A549 (cell line): ENCODE measurements at regions not wholly inside any gene's neighbourhood (a gene's known extent, or its start where the extent isn't known, plus 50 kb on each side); places are given as distances from the start of the nearest gene placed in this dataset.

Experiments used
- ATAC-seq, 2 experiments: fragments of 200-7000 bp in 1 of 2; fragments of >200 bp in 1 of 2; cut with Nextera tagmentation in 1 of 2; cut with Tn5 transposase in 1 of 2; 3 replicates each; pipeline versions ENCODE4 v1.8.0 to v1.9.1; 2018 to 2020; ENCODE audit warnings: mild to moderate bottlenecking in 1 of 2, moderate library complexity in 1 of 2
- CTCF ChIA-PET: fragments of 300-600 bp; sonication (Branson Sonifier 250); formaldehyde crosslinking; extraction: SDS; loops from one replicate; lab custom pipeline; 2021; ENCODE audit warnings: antibody characterized with exemption, inconsistent platforms; lab: Yijun Ruan, JAX
- POLR2A ChIA-PET: fragments of 350-600 bp; formaldehyde crosslinking; extraction: SDS; loops from one replicate; lab custom pipeline; 2021; ENCODE audit warnings: antibody characterized with exemption, inconsistent platforms; lab: Yijun Ruan, JAX
- DNase-seq, 2 experiments: peaks; one replicate each; pipeline versions ENCODE4 v3.0.0 to v3.0.0-alpha.2; 2011 to 2016; ENCODE audit warnings: low read depth in 1 of 2, low spot score in 1 of 2
- FAIRE-seq: peaks from 2 replicates; lab custom pipeline; 2011; peaks lifted over from hg19 to GRCh38; lab: Jason Lieb, UNC
- H3K27ac ChIP-seq, 2 experiments: fragments of >200 bp; sonication (Bioruptor Twin); formaldehyde crosslinking; 3 replicates each; pipeline ENCODE4 v1.5.1; 2016 to 2017
- H3K4me1 ChIP-seq: fragments of >200 bp; sonication (Bioruptor Twin); formaldehyde crosslinking; 3 replicates; pipeline ENCODE4 v1.6.1; 2016
- H3K4me2 ChIP-seq: fragments of >200 bp; sonication (Bioruptor Twin); formaldehyde crosslinking; 3 replicates; pipeline ENCODE4 v1.6.1; 2016
- H3K4me3 ChIP-seq: fragments of >200 bp; sonication (Bioruptor Twin); formaldehyde crosslinking; 3 replicates; pipeline ENCODE4 v1.5.1; 2016
- H3K9me3 ChIP-seq: fragments of >200 bp; sonication (Bioruptor Twin); formaldehyde crosslinking; 3 replicates; pipeline ENCODE4 v1.6.1; 2016
- CBX2 ChIP-seq: fragments of 200-600 bp; sonication (generic); IDR thresholded peaks from 2 replicates; pipeline ENCODE4 v1.6.1; 2016; ENCODE audit warnings: low read depth, mild to moderate bottlenecking, borderline replicate concordance
- CBX8 ChIP-seq: fragments of 200-600 bp; sonication (generic); IDR thresholded peaks from 2 replicates; pipeline ENCODE4 v1.6.1; 2016
- EHF ChIP-seq: fragments of 250-450 bp; sonication (Bioruptor Pico); IDR thresholded peaks from 2 replicates; pipeline ENCODE4 v1.5.0; 2020; ENCODE audit warnings: mild to moderate bottlenecking
- EP300 ChIP-seq, 2 experiments: fragments of >200 bp; sonication (Bioruptor Twin); formaldehyde crosslinking; IDR thresholded peaks; 2 replicates in 1 of 2; 3 replicates in 1 of 2; pipeline ENCODE4 v1.6.1; 2016 to 2017
- ESRRA ChIP-seq: fragments of 150-350 bp; IDR thresholded peaks from 2 replicates; pipeline ENCODE4 v1.6.1; 2014; ENCODE audit warnings: mild to moderate bottlenecking, low read length, borderline replicate concordance
- HEYL ChIP-seq: fragments of 250-450 bp; sonication (Bioruptor Pico); IDR thresholded peaks from 2 replicates; pipeline ENCODE4 v1.8.0; 2021; ENCODE audit warnings: mild to moderate bottlenecking, moderate library complexity
- HOXB13 ChIP-seq: fragments of 250-450 bp; sonication (Bioruptor Pico); IDR thresholded peaks from 2 replicates; pipeline ENCODE4 v1.5.0; 2020; ENCODE audit warnings: low read depth, mild to moderate bottlenecking, moderate library complexity
- HOXB5 ChIP-seq: fragments of 250-450 bp; sonication (Bioruptor Pico); IDR thresholded peaks from 2 replicates; pipeline ENCODE4 v1.5.0; 2020; ENCODE audit warnings: mild to moderate bottlenecking, moderate library complexity
- JUNB ChIP-seq: fragments of >200 bp; sonication (Bioruptor Twin); formaldehyde crosslinking; IDR thresholded peaks from 2 replicates; pipeline ENCODE4 v1.6.1; 2016
- KDM1A ChIP-seq: fragments of 200-600 bp; sonication (generic); IDR thresholded peaks from 2 replicates; pipeline ENCODE4 v1.6.1; 2016; ENCODE audit warnings: low read depth, mild to moderate bottlenecking
- KDM5A ChIP-seq: fragments of 200-600 bp; sonication (generic); IDR thresholded peaks from 2 replicates; pipeline ENCODE4 v1.6.1; 2016; ENCODE audit warnings: antibody characterized with exemption, mild to moderate bottlenecking
- NFE2L2 ChIP-seq: fragments of 150-350 bp; conservative IDR thresholded peaks from 2 replicates; pipeline ENCODE4 v1.6.1; 2014; ENCODE audit warnings: low read length
- NPAS2 ChIP-seq: fragments of 250-450 bp; sonication (Bioruptor Pico); IDR thresholded peaks from 2 replicates; pipeline ENCODE4 v1.8.0; 2022; ENCODE audit warnings: mild to moderate bottlenecking, moderate library complexity, borderline replicate concordance
- PHF8 ChIP-seq: fragments of 200-600 bp; sonication (generic); IDR thresholded peaks from 2 replicates; pipeline ENCODE4 v1.6.1; 2016; ENCODE audit warnings: low read depth, mild to moderate bottlenecking, antibody characterized with exemption, moderate library complexity, borderline replicate concordance
- POLR2AphosphoS2 ChIP-seq: conservative IDR thresholded peaks from 2 replicates; pipeline ENCODE4 v1.6.1; 2012; ENCODE audit warnings: low read length, improper control_type of control experiment, inconsistent platforms
- RAD21 ChIP-seq, 2 experiments: fragments of >200 bp in 1 of 2; sonication (Bioruptor Twin) in 1 of 2; formaldehyde crosslinking in 1 of 2; IDR thresholded peaks in 1 of 2; conservative IDR thresholded peaks in 1 of 2; 2 replicates in 1 of 2; 3 replicates in 1 of 2; pipeline ENCODE4 v1.6.1; 2012 to 2018; ENCODE audit warnings: inconsistent platforms in 1 of 2
- RARB ChIP-seq: fragments of 250-450 bp; sonication (Bioruptor Pico); IDR thresholded peaks from 2 replicates; pipeline ENCODE4 v1.8.0; 2021; ENCODE audit warnings: mild to moderate bottlenecking, moderate library complexity
- RCOR1 ChIP-seq: fragments of 150-350 bp; IDR thresholded peaks from 2 replicates; pipeline ENCODE4 v1.6.1; 2014; ENCODE audit warnings: antibody characterized with exemption, low read length, low read depth
- RFX5 ChIP-seq: fragments of 450-650 bp; IDR thresholded peaks from 2 replicates; pipeline ENCODE4 v1.7.1; 2014; ENCODE audit warnings: antibody characterized with exemption, mild to moderate bottlenecking, moderate library complexity
- RNF2 ChIP-seq: fragments of 200-600 bp; sonication (generic); IDR thresholded peaks from 2 replicates; pipeline ENCODE4 v1.6.1; 2016; ENCODE audit warnings: low read depth, mild to moderate bottlenecking, antibody characterized with exemption, moderate library complexity, borderline replicate concordance
- SMC3 ChIP-seq: fragments of >200 bp; sonication (Bioruptor Twin); formaldehyde crosslinking; IDR thresholded peaks from 3 replicates; pipeline ENCODE4 v1.6.1; 2018; ENCODE audit warnings: inconsistent platforms
- TFCP2L1 ChIP-seq: fragments of 250-450 bp; sonication (Bioruptor Pico); IDR thresholded peaks from 2 replicates; pipeline ENCODE4 v1.5.0; 2021; ENCODE audit warnings: mild to moderate bottlenecking
- TP53 ChIP-seq: fragments of 250-450 bp; sonication (Bioruptor Pico); IDR thresholded peaks from 2 replicates; pipeline ENCODE4 v1.5.0; 2021; ENCODE audit warnings: mild to moderate bottlenecking, moderate library complexity
- ZC3H11A ChIP-seq: fragments of 450-650 bp; IDR thresholded peaks from 2 replicates; pipeline ENCODE4 v1.6.1; 2014; ENCODE audit warnings: antibody characterized with exemption, mild to moderate bottlenecking
- ZFP36 ChIP-seq: fragments of 450-650 bp; IDR thresholded peaks from 2 replicates; pipeline ENCODE4 v1.6.1; 2014; ENCODE audit warnings: borderline replicate concordance; ENCODE audit not compliant: partially characterized antibody
- WGBS: methylation state at CpG from one replicate; pipeline ENCODE4 v1.1.6; 2017; ENCODE audit errors: missing lambda C conversion rate; 5-methylcytosine and 5-hydroxymethylcytosine counted together
- TF ChIP-seq, protein P1 (sequence below): fragments of 250-450 bp; sonication (Bioruptor Pico); IDR thresholded peaks from 2 replicates; pipeline ENCODE4 v1.5.0; 2020; ENCODE audit warnings: low read depth, mild to moderate bottlenecking, moderate library complexity
- TF ChIP-seq, protein P2 (sequence below): IDR thresholded peaks from 2 replicates; pipeline ENCODE4 v1.6.1; 2012; ENCODE audit warnings: low read depth, borderline replicate concordance
- TF ChIP-seq, protein P3 (sequence below): fragments of >200 bp; sonication (Bioruptor Twin); formaldehyde crosslinking; IDR thresholded peaks from 3 replicates; pipeline ENCODE4 v1.6.1; 2016

DNA sequence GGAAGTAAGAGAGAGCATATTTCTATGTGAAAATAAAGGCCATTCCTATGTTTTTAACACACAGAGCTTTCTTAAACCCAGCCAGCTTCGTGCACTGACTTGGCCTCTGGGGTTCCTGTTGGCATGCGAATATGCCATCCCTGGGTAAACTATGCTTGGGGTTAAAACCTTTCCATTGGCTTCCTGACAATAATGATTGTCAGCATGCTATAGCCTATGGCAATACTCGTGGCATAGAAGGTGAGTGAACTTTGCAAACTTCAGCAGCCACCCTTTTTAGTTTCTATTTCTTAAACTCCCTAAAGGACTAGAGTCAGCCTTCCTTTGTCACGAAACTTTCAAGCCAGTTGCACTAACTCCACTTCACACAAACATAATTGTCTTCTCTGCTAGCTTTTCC, 148.4 kb upstream of the RGS6 start:
- POLR2A ChIA-PET, result no interaction called here
- WGBS, result 8% methylated on average over 4 of the region's 4 CpGs

DNA sequence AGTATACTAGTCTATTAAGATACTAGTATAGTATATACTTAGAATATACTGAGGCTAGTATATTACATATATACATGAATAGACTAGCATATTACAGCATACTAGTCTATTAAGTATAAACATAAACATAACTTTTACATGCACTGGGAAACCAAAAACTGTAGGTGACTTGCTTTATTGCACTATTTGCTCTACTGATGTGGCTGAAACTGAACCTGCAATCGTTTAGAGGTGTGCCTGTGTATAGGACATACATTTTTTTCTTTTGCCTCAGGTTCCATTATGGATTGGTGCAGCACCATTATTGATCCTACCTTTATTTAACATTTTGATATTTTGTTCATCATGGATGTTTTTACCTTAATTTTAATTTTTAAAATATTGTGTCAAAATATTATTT, 143.2 kb upstream of the RGS6 start:
- no peaks in the 10 kb centered on the region for H3K9me3 ChIP-seq
- H3K4me3 ChIP-seq, result no peak overlapping the region
- WGBS, result 0% methylated on average over 1 of the region's 1 CpG
- CTCF ChIA-PET, result interaction anchor here (1.2 to 1.3 kb wide), 2 partner anchors 36 to 651 kb away, joined by 4 to 5 read pairs; no protein-coding TSS in a partner anchor
- no peaks in the 10 kb centered on the region for H3K4me1 ChIP-seq
- no peak overlapping the region for H3K27ac ChIP-seq
- TF ChIP-seq HEYL, result no peak
- TF ChIP-seq NPAS2, result no peak
- TF ChIP-seq SMC3, result no peak
- TF ChIP-seq, protein P1, sequence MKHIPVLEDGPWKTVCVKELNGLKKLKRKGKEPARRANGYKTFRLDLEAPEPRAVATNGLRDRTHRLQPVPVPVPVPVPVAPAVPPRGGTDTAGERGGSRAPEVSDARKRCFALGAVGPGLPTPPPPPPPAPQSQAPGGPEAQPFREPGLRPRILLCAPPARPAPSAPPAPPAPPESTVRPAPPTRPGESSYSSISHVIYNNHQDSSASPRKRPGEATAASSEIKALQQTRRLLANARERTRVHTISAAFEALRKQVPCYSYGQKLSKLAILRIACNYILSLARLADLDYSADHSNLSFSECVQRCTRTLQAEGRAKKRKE (CRISPR knock-in tag), result no peak
- TF ChIP-seq EHF (CRISPR knock-in tag), result no peak
- no peak for TF ChIP-seq TP53 (CRISPR knock-in tag)
- TF ChIP-seq TFCP2L1, result no peak
- no peak for TF ChIP-seq KDM5A
- TF ChIP-seq ZC3H11A, result no peak
- no peak for TF ChIP-seq ESRRA
- TF ChIP-seq KDM1A, result no peak
- no peak for TF ChIP-seq CBX2
- TF ChIP-seq JUNB, result no peak
- FAIRE-seq (no peak), ATAC-seq (no peak), DNase-seq (no peak)
- POLR2A ChIA-PET, result no interaction called here
- H3K4me2 ChIP-seq, result no peak overlapping the region

More for the DNA sequence above, 148.4 kb upstream of the RGS6 start:
- no peak for DNase-seq
- Histone ChIP-seq H3K4me3 (no peak overlapping the region), H3K27ac (no peak overlapping the region)
- FAIRE-seq, result no peak
- TF ChIP-seq HOXB13 (CRISPR knock-in tag) (no peak), EHF (CRISPR knock-in tag) (no peak), RCOR1 (no peak), NPAS2 (no peak), NFE2L2 (no peak), HOXB5 (CRISPR knock-in tag) (no peak)
- TF ChIP-seq, all 56 proteins: peak for 0
- Histone ChIP-seq H3K4me2 (no peak overlapping the region), H3K9me3 (no peaks in the 10 kb centered on the region), H3K4me1 (no peaks in the 10 kb centered on the region)
- ATAC-seq, result no peak
- CTCF ChIA-PET, result interaction anchor here (2.8 kb wide), 1 partner anchor 31 kb away, joined by 8 read pairs; no protein-coding TSS in a partner anchor

DNA sequence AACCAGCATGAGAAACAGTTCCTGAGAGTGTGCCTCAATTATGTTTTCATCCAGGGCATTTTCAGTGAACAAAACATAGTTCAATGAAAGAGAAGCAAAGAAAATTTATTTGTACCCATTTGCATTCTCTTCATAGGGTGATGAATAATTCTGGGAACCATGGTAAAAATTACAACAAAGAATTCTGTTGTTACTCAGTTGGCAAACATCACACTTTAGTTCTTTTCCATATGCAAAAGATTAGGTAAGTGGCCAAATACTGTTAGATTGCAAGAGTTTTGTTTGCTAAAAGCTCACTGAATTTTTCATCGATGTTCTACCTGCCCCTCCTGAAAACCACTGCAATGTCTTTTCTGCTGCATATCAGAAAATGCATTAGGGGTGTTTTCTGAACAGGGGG, 132.4 kb upstream of the RGS6 start:
- no peak for ATAC-seq
- Histone ChIP-seq H3K27ac (no peak overlapping the region), H3K4me3 (no peak overlapping the region), H3K9me3 (no peaks in the 10 kb centered on the region), H3K4me1 (peaks cover 24% of the 10 kb centered on the region), H3K4me2 (no peak overlapping the region)
- TF ChIP-seq CBX8, result no peak
- TF ChIP-seq POLR2AphosphoS2, result no peak
- no peak for TF ChIP-seq PHF8
- TF ChIP-seq TFCP2L1, result no peak
- TF ChIP-seq, protein P2, sequence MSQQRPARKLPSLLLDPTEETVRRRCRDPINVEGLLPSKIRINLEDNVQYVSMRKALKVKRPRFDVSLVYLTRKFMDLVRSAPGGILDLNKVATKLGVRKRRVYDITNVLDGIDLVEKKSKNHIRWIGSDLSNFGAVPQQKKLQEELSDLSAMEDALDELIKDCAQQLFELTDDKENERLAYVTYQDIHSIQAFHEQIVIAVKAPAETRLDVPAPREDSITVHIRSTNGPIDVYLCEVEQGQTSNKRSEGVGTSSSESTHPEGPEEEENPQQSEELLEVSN, result no peak
- no peak for TF ChIP-seq ESRRA
- no peak for TF ChIP-seq RNF2
- no peak for TF ChIP-seq RARB (CRISPR knock-in tag)
- TF ChIP-seq SMC3, result no peak
- no peak for TF ChIP-seq RFX5
- no peak for TF ChIP-seq NPAS2
- TF ChIP-seq KDM1A, result no peak
- TF ChIP-seq HOXB13 (CRISPR knock-in tag), result no peak
- no peak for TF ChIP-seq ZFP36
- no peak for TF ChIP-seq RAD21 (conservative IDR thresholded peaks at IDR 0.05 in 1 of 2, IDR thresholded peaks at IDR 0.05 in 1 of 2)
- TF ChIP-seq, protein P3, sequence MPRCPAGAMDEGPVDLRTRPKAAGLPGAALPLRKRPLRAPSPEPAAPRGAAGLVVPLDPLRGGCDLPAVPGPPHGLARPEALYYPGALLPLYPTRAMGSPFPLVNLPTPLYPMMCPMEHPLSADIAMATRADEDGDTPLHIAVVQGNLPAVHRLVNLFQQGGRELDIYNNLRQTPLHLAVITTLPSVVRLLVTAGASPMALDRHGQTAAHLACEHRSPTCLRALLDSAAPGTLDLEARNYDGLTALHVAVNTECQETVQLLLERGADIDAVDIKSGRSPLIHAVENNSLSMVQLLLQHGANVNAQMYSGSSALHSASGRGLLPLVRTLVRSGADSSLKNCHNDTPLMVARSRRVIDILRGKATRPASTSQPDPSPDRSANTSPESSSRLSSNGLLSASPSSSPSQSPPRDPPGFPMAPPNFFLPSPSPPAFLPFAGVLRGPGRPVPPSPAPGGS, result no peak
- no peak for TF ChIP-seq EP300 (IDR thresholded peaks at IDR 0.05)
- CTCF ChIA-PET, result no interaction called here
- FAIRE-seq, result no peak
- POLR2A ChIA-PET, result no interaction called here
- DNase-seq, result no peak
- WGBS, result 9% methylated on average over 1 of the region's 1 CpG
